ENCODE measurements at regions not wholly inside any gene's neighbourhood (a gene's known extent, or its start where the extent isn't known, plus 50 kb on each side); places are given as distances from the start of the nearest gene placed in this dataset.
"Not testable (repeated sequence)": the region's sequence is repeated elsewhere in the genome, so short reads cannot be mapped to it uniquely, and the experiment has no call there.

GRCh38 chr2:13858626-13859025 lies 773.9 kb upstream of the LRATD1 start:
- FAIRE-seq (no peak), DNase-seq (ENCODE audit: insufficient read length, low spot score) (no peak)
- TF ChIP-seq, protein P1, sequence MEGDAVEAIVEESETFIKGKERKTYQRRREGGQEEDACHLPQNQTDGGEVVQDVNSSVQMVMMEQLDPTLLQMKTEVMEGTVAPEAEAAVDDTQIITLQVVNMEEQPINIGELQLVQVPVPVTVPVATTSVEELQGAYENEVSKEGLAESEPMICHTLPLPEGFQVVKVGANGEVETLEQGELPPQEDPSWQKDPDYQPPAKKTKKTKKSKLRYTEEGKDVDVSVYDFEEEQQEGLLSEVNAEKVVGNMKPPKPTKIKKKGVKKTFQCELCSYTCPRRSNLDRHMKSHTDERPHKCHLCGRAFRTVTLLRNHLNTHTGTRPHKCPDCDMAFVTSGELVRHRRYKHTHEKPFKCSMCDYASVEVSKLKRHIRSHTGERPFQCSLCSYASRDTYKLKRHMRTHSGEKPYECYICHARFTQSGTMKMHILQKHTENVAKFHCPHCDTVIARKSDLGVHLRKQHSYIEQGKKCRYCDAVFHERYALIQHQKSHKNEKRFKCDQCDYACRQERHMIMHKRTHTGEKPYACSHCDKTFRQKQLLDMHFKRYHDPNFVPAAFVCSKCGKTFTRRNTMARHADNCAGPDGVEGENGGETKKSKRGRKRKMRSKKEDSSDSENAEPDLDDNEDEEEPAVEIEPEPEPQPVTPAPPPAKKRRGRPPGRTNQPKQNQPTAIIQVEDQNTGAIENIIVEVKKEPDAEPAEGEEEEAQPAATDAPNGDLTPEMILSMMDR (IDR thresholded peaks at IDR 0.05; ENCODE audit: insufficient read depth, missing control alignments) = no peak

- not testable (repeated sequence) for FAIRE-seq
These were observed 764.2 kb upstream of the LRATD1 start for GRCh38 chr2:13868275-13868674.

GRCh38 chr2:13876491-13877037 lies 756.0 kb upstream of the LRATD1 start:
- TF ChIP-seq, protein P1 (IDR thresholded peaks at IDR 0.05; ENCODE audit: insufficient read depth, missing control alignments) = no peak
- FAIRE-seq = no peak
- no peak for DNase-seq (ENCODE audit: insufficient read length, low spot score)

More at GRCh38 chr2:13868275-13868674, 764.2 kb upstream of the LRATD1 start:
- not testable (repeated sequence) for DNase-seq (ENCODE audit: insufficient read length, low spot score)

DNA sequence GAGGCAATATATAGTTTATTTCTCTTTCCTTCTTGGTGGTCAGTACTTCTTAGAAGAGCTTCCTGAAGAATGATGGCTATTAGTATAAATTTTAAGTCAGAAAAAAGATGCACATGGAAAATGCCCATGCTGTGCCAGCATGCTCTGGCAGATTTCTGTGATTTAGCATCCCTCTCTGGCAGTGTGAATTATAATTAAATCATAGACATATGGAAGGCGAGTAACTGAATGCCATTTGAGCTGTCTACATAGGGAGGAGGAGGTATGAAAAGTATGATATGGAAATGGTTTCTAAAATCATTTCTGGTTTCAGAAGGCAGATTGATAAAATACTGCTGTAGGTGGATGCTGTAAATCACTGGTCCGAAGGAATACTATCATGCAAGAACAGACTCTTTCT lies 754.9 kb upstream of the LRATD1 start:
- DNase-seq (ENCODE audit: insufficient read length, low spot score) (no peak), FAIRE-seq (peak; percentile 81)
- TF ChIP-seq, protein P1 (IDR thresholded peaks at IDR 0.05; ENCODE audit: insufficient read depth, missing control alignments) = no peak

GRCh38 chr2:13884291-13884976 lies 748.1 kb upstream of the LRATD1 start:
- FAIRE-seq = peak; percentile 53

GRCh38 chr2:13901526-13901925 lies 731.0 kb upstream of the LRATD1 start:
- DNase-seq (ENCODE audit: insufficient read length, low spot score) (no peak), FAIRE-seq (no peak)
- TF ChIP-seq, protein P1 (IDR thresholded peaks at IDR 0.05; ENCODE audit: insufficient read depth, missing control alignments) = no peak

More at GRCh38 chr2:13884291-13884976, 748.1 kb upstream of the LRATD1 start:
- TF ChIP-seq, protein P1 (IDR thresholded peaks at IDR 0.05; ENCODE audit: insufficient read depth, missing control alignments) = peak; percentile 15
- no peak for DNase-seq (ENCODE audit: insufficient read length, low spot score)

DNA sequence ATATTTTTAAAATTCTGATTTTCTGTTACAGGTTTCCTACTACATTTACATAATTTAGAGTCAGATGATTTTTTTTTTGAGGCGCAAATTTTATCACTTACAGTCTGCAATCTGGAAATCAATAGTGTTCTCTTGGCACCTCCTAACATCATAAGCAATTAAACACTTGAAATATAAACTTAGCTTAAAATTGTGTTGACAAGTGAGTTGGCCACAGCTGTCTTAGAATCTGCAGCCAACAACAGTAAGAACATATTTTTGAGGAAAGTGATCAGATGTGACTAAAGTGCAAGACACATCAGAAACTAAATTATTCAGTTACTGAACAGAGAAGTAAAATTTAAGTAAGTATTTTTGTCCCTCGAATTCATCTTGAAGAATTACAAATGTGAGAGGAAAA lies 726.7 kb upstream of the LRATD1 start:
- FAIRE-seq (no peak), DNase-seq (ENCODE audit: insufficient read length, low spot score) (no peak)
- TF ChIP-seq, protein P1 (IDR thresholded peaks at IDR 0.05; ENCODE audit: insufficient read depth, missing control alignments) = no peak

Data from D721Med (cell line).